ENCODE measurements at regions not wholly inside any gene's neighbourhood (a gene's known extent, or its start where the extent isn't known, plus 50 kb on each side); places are given as distances from the start of the nearest gene placed in this dataset.

DNA sequence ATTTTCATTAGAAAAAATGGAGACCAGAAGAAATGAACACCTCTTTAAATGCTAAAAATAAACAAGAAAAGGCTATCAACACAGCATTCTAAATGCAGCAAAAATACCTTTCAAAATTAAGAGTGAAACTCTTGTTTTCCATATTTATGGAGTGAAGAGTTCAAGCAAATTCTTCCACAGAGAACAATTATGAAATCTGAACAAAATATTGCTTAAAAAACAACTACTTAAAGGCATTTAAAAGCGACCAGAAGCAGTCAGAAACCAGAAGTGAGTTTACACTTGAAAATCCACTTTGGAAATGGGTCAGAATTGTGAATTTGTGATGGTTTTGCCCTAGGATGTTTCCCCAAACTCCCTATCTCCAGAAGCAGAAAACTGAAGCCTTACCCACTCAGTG lies 60.9 kb upstream of the KCNH1 start:
- TF ChIP-seq, protein P1, sequence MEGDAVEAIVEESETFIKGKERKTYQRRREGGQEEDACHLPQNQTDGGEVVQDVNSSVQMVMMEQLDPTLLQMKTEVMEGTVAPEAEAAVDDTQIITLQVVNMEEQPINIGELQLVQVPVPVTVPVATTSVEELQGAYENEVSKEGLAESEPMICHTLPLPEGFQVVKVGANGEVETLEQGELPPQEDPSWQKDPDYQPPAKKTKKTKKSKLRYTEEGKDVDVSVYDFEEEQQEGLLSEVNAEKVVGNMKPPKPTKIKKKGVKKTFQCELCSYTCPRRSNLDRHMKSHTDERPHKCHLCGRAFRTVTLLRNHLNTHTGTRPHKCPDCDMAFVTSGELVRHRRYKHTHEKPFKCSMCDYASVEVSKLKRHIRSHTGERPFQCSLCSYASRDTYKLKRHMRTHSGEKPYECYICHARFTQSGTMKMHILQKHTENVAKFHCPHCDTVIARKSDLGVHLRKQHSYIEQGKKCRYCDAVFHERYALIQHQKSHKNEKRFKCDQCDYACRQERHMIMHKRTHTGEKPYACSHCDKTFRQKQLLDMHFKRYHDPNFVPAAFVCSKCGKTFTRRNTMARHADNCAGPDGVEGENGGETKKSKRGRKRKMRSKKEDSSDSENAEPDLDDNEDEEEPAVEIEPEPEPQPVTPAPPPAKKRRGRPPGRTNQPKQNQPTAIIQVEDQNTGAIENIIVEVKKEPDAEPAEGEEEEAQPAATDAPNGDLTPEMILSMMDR (IDR thresholded peaks at IDR 0.05) = no peak
- no peak for TF ChIP-seq POLR2AphosphoS5 (IDR thresholded peaks at IDR 0.05)
